NCI-H1105 (cell line): ENCODE measurements at regions not wholly inside any gene's neighbourhood (a gene's known extent, or its start where the extent isn't known, plus 50 kb on each side); places are given as distances from the start of the nearest gene placed in this dataset.

Source experiments
- DNase-seq: peaks from one replicate; lab custom pipeline; 2025; lab: John Stamatoyannopoulos, UW

GRCh38 chr13:74870865-74871264, 611.1 kb downstream of the TBC1D4 start:
- DNase-seq = no peak

- no peak for DNase-seq
Observed at GRCh38 chr13:74869846-74870245, 612.1 kb downstream of the TBC1D4 start.

GRCh38 chr13:74868049-74868448, 613.9 kb downstream of the TBC1D4 start:
- DNase-seq = no peak

GRCh38 chr13:74867460-74867859, 614.5 kb downstream of the TBC1D4 start:
- no peak for DNase-seq

- no peak for DNase-seq
Observed at GRCh38 chr13:74866101-74866500, 615.9 kb downstream of the TBC1D4 start.

- DNase-seq = no peak
Observed at GRCh38 chr13:74865656-74866055, 616.3 kb downstream of the TBC1D4 start.

GRCh38 chr13:74860789-74861188, 621.2 kb downstream of the TBC1D4 start:
- DNase-seq = no peak

- no peak for DNase-seq
Observed at GRCh38 chr13:74850893-74851292, 631.1 kb downstream of the TBC1D4 start.

GRCh38 chr13:74847966-74848365, 634.0 kb downstream of the TBC1D4 start:
- no peak for DNase-seq

GRCh38 chr13:74845806-74846205, 636.2 kb downstream of the TBC1D4 start:
- no peak for DNase-seq

- DNase-seq = no peak
Observed at GRCh38 chr13:74841651-74842050, 640.3 kb downstream of the TBC1D4 start.

GRCh38 chr13:74841123-74841522, 640.8 kb downstream of the TBC1D4 start:
- no peak for DNase-seq

GRCh38 chr13:74839656-74840055, 642.3 kb downstream of the TBC1D4 start:
- DNase-seq = no peak

- DNase-seq = no peak
Observed at GRCh38 chr13:74838096-74838495, 643.9 kb downstream of the TBC1D4 start.

- no peak for DNase-seq
Observed at GRCh38 chr13:74836628-74837027, 645.3 kb downstream of the TBC1D4 start.

- no peak for DNase-seq
Observed at GRCh38 chr13:74835579-74835978, 646.4 kb downstream of the TBC1D4 start.

- DNase-seq = no peak
Observed at GRCh38 chr13:74825938-74826246, 656.1 kb downstream of the TBC1D4 start.

- no peak for DNase-seq
Observed at GRCh38 chr13:74825152-74825937, 656.6 kb downstream of the TBC1D4 start.

GRCh38 chr13:74820809-74821208, 661.2 kb downstream of the TBC1D4 start:
- no peak for DNase-seq

GRCh38 chr13:74819549-74819948, 662.4 kb downstream of the TBC1D4 start:
- DNase-seq = no peak

GRCh38 chr13:74816737-74817136, 665.2 kb downstream of the TBC1D4 start:
- no peak for DNase-seq

GRCh38 chr13:74796157-74796556, 662.0 kb upstream of the KLF12 start:
- DNase-seq = no peak

GRCh38 chr13:74795526-74795925, 661.3 kb upstream of the KLF12 start:
- no peak for DNase-seq

GRCh38 chr13:74794582-74794981, 660.4 kb upstream of the KLF12 start:
- no peak for DNase-seq
